Cerebellar nuclear complex (tissue), 1 donor: ENCODE measurements at regions not wholly inside any gene's neighbourhood (a gene's known extent, or its start where the extent isn't known, plus 50 kb on each side); places are given as distances from the start of the nearest gene placed in this dataset.
A peak's percentile ranks its signal among the peaks of the same experiment; 100 is the strongest.
"Not testable (repeated sequence)": the region's sequence is repeated elsewhere in the genome, so short reads cannot be mapped to it uniquely, and the experiment has no call there.

Experiments
- DNase-seq, 2 experiments: peaks; one replicate each; lab custom pipeline; 2025; lab: John Stamatoyannopoulos, UW

DNA sequence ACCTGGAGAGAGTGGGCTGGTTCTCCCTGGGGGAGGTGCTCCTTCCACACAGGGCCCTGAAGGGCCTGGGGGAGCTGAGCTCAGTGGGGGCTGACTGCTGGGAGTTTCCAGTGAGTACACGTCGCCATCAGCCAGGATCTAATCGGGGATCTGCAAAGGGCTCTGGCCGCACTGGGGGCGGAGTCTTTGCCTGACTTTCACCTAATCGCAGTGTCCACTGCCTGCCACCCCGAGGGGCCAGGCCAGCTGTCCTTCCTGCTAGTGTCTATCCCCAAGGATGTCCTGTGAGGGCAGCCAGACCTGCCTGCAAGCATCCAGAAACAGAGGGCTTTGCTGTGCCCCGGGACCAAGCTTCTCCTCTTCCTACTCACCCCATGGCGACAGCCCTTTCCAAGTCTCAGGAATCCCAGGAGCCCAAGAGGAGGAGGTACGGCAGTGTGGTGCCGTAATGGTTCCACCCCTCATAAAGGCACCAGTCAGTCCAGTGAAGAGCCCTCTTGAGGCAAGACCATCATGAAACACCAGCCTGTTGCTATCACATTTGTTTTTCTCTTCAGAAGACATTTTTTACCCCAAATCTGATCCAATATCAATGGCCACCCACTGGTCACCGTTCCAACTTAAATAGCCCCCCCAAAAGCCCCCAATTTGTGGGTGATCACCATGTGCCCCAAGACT is 243.1 kb upstream of the ECI2 start:
- DNase-seq, result no peak

DNA sequence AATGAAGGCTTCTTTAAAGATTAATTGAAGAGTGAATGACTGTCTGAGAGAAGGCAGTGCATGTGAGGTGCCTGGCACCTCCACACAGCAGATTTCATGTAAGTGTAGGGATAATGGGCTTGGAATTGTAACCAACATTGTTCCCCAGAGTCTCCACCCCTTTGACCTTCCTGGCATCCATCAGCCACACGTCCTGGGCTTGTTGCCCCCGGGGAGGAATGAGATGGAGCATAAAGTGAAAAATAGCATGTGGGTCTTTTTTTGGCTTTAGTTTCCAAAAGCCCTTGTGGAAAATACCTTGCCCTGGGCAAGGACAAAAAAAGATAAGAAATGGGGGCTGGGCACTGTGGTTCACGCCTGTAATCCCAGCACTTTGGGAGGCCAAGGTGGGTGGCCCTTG is 242.2 kb upstream of the ECI2 start:
- DNase-seq, result no peak

DNA sequence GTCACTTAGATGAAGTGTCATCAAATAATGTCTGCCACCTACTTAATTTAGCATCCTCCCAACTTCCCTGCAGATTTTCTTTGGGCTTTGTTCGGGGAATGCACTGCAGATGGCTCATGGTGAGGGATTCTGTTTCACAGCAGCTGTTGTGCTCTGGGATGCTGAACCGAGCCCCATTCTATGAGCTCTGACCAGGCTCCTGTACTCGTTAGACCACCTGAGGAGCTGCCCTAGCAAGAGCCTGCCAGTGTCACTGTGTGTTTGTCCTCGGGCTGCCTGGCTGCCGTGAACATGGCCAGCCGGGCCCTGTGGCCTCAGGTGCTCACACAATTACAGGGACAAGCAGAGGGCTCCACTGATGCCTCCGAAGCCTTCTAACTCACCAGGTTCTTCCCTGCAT is 238.8 kb upstream of the ECI2 start:
- DNase-seq, result no peak

DNA sequence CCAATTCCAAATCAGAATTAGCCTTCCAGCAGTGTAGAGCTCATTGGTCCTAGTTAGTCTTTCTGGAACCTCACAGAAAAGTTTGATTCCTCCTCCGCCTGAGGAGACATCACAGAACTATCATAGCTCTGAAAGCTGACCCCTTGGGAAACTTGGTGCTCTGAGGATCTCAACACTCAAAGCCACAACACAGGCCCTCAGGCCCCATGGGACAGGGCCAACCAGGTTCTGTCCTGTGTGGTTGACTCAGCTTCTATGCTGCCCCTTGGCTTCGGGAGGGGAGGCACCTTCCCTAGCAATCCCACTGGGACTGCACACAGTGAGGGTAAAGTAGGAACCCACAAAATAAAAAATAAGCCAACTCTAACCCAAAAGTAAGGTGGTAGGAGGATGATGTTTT is 237.5 kb upstream of the ECI2 start:
- DNase-seq, result no peak

DNA sequence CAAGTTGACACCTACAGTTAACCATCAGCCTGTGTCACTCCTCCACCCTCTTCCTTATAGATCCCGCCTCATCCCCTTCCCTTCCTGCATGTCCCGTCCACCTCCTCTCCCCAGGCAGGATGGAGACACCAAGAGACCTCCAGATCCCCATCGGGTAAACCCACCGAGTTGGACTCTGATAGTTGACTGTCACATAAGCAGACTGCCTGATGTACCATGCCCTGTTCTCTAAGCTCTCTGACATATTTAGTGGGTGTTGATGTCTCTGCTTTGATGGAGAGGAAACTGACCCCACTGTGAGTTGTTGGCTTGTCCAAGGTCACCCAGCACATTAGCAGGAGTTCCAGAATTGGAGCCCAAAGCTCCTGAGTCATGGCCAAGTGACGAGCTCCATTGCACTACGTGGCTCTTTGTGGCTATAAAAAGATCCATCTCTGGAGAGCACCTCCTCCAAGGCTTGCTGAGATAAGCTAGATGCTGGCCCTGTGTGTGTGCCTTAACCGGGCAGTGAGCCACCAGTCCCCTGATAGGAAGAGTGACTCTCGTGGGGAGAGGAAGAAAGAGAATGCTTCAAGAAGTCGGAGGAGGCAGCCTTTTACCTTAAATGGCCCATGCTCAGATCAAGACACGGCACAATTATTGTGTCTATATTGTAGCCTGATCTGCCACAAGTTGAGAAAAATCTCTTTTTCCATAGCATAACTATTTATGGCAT is 236.0 kb upstream of the ECI2 start:
- DNase-seq, result no peak

DNA sequence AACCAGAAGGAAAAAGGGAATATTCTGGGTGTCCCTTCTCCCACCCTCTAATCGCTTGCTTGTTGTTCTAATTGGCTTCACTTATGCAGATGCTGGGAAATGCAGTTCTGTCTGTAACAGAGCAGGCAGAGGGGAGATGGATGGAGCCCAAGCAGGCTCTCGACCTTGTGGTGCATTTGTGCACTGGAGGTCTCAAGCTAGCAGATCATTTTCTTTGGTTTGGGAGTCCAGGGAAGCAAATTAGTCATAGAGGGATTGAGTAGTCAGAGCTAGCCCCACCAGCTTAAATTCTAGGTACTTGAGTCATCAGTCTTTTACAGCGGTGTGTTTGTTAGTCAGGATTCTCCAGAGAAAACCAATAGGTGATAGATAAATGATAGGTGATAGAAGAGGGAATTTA is 234.7 kb upstream of the ECI2 start:
- DNase-seq, result no peak

DNA sequence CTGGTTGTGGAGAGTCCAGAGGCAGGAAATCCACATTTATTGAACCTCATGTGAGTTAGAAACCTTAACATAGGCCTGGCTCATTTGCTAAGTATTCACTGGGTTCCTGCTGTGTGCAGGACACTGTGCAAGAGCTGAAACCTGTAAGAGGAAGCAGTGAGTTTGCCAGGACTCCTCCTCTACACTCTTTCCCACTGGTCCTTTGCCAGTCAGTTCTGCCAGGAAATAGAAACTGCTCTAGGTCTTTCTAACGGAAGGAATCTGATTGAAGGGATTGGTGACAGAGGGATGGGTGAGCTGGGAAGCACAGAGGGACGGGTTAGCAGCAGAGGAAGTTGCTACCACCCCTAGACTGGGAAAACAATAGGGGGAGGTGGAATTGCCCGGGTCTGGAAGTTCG is 234.2 kb upstream of the ECI2 start:
- no peak for DNase-seq

DNA sequence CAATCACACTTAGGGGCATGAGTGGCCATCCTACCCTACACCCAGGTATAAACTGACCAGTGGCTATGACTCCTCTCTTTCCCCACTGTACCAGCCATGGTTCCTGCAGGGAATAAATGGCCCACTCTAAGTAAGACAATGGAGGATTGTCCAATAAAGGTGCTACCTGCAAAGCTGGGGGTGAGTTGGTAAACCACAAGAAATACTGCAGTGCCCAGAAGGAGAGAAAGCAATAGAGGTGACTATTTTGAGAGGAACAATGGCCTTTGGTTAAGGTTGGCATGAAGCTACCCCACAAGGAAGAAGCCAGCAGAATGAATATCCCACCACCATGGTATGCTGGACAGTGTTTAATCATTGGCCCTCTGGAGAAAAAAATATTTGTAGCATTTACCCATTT is 233.3 kb upstream of the ECI2 start:
- DNase-seq, result no peak

DNA sequence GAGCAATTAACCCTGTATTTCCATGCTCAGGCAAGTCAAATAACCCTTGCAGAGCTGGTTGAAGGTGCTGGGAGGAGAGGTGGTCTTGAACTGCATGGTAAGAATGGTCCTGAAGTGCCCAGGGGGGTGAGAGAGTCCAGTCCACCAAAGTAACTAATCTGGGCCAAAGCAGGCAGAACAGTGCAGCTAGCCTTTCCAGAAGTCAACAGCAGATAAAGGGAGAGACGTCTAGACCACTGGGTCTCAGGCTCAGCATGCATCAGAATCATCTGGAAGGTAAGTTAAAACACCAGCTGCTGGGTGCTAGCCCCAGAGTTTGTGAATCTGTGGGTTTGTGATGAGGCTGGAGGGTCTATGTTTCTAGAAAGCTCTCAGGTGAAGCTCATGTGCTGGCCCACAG is 232.3 kb upstream of the ECI2 start:
- no peak for DNase-seq

DNA sequence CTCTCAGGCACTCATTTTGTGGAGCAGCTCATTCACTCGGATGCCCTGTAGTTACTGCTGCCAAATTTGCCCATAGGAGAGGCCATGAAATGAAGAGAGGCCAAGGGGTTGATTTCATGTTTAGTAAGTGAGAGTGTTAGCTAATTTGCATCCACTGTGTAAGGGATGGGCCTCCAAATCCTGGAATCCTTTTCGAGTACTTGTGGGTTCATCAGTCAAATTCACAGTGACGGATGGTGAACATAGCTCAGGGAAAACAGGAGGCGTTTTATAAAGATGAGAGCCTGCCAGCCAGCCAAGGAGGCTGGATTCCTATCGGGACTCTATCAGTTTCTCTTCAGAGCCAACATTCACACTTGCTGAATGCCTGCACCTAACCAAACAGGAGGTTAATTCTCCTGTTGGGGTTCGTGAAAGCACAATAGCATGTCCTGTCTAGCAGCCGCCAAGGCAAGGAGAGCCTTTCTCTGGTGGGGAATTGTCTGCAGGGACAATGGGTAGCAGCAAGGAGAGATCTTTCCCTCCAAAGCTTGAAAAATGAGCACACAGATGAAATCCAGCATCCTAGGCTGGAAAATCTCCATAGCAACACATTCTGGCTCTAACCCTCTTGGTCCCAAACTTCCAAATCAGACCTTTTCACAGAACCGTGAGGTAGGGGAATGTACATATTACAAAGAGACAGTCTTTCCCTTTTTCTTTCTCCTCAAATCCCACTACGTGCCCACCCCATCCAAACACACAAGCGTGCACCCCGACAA is 231.4 kb upstream of the ECI2 start:
- DNase-seq, result no peak

DNA sequence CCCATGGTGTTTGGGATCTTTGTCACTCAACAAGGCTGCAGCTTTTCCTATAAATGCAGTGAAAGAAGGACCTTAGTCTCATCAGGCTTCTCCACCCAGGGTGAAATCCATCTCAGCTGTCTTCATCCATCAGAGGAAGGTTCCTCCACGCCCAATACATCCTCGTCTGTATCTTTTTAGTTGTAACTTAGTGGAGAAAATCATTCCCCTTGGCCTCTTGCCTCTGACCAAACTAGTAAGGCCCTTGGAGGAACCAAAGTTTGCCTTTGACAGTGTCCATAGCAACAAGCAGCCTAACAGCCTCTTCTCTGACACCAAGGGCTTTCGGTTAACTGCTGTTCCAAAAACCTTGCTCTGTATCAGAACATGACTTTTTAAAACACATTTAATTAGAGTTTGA is 230.3 kb upstream of the ECI2 start:
- no peak for DNase-seq

DNA sequence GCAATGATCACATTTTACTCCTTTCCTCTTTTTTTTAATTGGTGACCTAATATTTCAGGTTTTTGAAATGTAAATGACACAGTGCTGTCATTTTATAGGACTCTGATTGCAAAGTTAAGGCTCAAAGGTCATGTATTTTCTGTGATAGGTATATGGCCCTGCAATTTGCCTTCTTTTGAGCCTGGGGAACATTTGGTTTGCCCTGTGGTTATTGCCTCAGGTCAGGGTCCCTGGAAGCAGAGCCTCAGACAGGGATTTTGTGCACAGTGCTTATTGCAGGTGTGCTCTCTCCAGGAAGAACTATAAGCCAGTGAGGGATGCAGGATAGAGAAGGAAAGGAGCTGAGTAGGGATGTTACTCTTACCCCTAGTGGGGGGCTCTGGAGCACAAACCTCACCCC is 229.3 kb upstream of the ECI2 start:
- DNase-seq, result no peak

DNA sequence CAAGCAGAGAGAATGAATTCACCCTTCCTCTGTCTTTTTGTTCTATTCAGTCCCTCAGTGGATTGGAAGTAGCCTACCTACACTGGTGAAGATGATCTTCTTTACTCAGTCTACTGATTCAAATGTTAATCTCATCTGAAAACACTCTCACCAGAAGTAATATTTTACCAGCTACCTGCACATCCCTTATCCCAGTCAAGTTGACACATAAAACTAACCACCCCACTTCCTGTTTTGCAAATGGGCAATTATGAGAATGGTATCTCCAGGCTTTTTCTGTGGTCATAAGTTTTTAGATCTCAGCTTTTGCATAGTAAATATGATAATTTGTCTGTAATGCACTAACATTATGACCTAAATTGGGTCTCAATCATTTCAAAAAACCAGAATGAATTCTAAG is 228.8 kb upstream of the ECI2 start:
- DNase-seq, result no peak

DNA sequence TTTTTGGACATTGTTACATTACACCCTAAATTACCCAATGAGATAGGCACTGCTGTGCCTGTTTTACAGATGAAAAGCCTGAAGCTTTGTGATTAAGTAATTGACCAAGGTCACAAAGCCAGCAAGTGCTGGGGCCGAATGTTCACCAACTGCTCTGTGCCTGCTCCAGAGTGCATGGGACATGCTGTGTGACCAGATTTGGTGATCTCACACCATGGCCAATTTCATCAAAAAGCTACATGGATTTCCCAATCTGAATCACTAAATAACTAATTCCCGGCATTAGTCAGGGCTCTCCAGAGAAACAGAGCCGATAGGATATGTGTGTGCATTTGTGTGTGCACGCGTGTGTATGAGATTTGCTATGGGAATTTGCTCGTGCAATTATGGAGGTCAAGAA is 228.3 kb upstream of the ECI2 start:
- DNase-seq, result no peak

DNA sequence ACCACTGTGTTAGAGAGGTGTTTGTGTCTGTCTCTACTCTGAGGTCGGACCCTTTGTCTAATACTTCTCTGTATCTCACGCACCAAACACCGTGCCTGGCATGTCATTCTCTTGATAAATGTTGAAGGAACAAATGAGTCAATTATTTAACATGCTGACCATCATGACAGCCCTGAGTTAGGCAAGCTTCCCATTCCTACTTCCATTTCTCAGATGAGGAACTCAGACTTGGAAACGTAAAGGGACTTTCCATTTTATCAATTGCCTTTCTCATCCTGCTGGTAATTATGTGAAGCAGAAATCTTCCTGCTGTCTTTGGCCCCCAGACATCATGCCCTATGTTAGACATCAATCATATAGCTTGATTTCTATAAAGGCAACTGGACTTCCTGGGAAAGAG is 227.0 kb upstream of the ECI2 start:
- DNase-seq, result no peak

DNA sequence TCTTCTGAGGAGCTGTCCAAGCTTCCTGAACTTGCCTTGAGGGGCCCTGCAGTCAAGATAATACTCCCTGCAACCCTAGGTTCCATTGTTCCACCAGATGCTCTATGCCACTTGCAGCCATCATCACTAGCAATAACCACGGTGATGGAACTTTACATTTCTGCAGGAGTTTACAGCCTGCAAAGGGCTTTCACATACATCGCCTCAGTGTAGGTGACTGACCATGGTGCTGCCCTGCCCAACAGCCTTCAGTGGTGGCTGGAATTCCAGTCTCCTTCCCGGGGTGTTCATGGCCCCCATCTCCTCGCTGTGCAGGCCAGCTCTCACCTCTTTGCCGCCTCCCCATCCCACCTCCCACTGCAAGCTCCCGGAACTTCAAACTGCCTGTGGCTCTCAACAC is 225.5 kb upstream of the ECI2 start:
- DNase-seq, result no peak

DNA sequence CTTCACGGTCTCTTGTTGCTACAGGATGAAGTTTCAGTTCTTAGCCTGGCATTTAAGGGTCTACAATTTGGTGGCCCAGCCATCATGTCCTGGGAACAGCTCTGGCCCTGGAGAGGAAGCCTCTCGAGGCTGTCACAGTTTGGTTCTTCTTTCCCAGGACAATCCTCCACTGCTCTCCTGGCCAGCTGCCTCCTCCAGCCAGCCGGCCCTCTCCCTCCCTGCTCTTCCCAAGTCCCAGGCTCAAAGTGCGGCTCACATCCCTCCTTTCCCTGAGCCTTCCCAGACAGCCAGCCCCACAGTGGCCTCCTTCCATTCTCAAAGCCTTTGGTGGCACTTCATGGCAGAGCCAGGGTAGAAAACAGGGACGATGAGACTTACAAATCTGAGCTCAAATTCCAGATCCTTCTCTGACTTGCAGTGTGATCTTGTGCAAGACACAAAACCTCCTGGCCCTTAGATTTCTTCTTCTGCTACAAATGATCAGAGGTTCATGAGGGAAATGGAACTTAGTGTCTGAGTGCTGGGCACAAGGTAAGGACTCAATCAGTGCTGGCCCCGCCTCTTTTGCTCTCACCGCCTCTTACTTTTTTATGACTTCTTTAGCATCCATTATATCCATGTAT is 223.8 kb upstream of the ECI2 start:
- no peak for DNase-seq

DNA sequence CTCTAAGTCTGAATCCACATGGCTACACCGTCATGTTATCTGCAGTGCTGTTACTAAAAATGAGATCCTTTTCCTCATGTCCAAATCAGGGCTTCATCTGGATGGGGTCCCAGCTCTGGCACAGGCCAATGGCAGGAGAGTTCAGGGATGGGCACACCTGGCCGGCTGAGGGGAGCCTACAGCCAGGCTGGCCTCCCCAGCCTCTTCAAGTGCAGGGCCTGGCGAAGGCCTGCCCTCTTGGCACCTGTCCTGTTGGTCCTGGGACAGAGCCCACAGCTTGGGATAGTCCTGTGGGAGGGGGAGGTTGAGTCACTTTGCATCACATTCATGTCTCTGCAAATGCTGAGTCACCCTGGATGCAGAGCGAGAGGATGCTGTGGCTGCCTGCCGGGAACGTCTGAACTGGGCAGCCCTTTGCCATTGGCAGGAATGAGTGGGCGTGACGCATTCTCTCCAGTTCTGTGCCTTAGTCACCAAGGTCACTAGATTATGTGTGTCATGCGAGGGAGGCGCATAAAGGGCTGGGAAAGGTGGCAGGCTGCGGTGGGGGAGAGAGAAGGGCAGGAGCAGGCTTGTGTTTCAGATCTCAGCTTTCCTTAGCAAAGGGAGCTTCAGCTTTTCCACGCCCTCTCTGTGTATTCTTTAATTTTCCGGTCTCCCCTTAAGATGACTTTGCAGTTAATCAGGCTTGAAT is 223.2 kb upstream of the ECI2 start:
- DNase-seq, result peak in 1 of 2 experiments; percentile 15

DNA sequence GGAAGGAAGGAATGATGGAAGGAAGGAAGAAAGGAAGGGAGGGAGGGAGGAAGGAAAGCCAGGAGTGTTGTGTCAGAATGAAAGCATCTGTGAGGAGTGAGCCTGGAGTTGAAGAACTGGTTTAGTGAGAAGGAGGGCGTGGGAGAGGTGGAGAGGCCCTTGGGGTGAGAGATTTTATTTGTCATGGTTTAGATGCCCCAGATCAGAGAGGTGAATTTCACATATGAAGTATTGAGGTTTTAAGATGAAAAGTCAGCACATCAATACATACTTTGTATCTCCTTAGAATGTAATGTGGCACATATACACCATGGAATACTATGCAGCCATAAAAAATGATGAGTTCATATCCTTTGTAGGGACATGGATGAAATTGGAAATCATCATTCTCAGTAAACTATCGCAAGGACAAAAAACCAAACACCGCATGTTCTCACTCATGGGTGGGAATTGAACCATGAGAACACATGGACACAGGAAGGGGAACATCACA is 222.3 kb upstream of the ECI2 start:
- not testable (repeated sequence) for DNase-seq

DNA sequence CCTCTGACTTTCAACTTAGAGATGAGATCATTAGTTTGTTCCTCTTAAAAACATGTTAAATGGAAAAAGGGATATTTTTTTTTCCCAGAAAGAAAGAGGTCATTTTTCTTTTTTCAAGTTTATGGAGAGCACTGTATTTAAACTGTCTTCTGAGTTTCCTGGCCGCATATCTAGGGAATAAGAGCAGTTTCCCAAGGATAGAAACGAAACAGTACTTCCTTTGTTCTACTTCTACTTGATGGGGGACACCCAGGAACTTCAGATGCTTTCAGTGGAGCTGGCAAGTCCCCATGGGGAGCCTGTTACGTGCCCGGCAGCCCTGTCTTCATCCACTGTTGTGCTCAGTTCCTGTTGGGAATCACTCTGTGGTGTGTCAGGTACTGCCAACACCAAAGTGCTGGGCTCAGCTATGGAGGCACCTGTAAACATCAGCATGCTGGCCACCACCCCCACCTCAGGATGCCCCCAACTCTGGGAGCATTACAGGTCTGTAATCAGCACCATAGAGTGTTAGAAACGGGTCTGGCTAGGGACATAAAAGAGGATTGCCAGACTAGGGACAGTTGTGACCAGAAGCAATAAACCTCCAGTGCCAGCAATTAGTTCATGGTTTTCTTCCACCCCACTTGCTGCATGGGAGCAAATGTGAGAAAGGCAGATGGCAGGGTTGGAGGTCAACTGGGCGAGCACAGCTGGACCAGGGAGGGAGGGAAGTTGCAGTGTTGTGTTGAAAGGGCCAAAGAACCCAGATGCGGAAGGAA is 221.7 kb upstream of the ECI2 start:
- DNase-seq, result no peak

DNA sequence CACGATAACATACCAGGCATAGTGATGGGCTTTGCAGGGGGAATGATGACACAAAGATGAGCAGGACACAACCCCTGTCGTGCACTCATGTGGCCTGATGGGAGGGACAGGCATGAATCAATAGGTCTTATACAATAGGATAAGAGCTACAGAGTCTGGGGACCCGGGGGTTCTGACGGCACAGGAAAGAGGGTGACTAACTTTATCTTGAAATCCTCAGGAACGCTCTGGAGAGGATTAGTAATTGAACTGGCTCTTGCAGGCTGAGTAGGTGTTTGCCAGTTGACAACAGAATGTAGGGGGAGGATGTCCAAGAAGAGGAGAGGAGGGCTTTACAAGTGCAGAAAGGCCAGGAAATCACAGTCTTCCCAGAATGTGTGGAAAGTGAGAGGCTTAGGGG is 219.9 kb upstream of the ECI2 start:
- no peak for DNase-seq
